ENCODE measurements at regions not wholly inside any gene's neighbourhood (a gene's known extent, or its start where the extent isn't known, plus 50 kb on each side); places are given as distances from the start of the nearest gene placed in this dataset.

DNA sequence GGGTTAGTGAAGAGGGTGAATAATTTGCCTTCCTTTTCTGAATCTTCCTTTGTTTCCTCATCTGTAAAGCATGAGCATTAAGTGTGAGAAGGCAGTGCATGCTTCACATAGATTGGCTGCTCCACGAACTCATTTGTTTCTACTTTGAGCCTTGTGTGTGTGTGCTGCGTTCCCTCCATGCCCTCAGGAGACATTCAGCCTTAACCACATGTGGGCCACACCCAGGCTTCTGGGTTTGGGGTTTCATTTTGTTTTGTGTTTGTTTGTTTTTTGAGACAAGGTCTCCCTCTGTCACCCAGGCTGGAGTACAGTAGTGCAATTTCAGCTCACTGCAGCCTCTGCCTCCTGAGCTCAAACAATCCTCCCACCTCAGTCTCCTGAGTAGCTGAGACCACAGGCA lies 843.3 kb downstream of the GALR1 start:
- TF ChIP-seq, protein P1, sequence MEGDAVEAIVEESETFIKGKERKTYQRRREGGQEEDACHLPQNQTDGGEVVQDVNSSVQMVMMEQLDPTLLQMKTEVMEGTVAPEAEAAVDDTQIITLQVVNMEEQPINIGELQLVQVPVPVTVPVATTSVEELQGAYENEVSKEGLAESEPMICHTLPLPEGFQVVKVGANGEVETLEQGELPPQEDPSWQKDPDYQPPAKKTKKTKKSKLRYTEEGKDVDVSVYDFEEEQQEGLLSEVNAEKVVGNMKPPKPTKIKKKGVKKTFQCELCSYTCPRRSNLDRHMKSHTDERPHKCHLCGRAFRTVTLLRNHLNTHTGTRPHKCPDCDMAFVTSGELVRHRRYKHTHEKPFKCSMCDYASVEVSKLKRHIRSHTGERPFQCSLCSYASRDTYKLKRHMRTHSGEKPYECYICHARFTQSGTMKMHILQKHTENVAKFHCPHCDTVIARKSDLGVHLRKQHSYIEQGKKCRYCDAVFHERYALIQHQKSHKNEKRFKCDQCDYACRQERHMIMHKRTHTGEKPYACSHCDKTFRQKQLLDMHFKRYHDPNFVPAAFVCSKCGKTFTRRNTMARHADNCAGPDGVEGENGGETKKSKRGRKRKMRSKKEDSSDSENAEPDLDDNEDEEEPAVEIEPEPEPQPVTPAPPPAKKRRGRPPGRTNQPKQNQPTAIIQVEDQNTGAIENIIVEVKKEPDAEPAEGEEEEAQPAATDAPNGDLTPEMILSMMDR (IDR thresholded peaks at IDR 0.05), result no peak
- no peak for TF ChIP-seq POLR2A (IDR thresholded peaks at IDR 0.05)
